ENCODE measurements at regions not wholly inside any gene's neighbourhood (a gene's known extent, or its start where the extent isn't known, plus 50 kb on each side); places are given as distances from the start of the nearest gene placed in this dataset.

GRCh38 chr17:53336281-53336680, 486.4 kb upstream of the KIF2B start:
- Histone ChIP-seq H3K4me1 (ENCODE audit: control insufficient read depth, insufficient read depth, low read length) (no peaks in the 10 kb centered on the region), H3K27ac (ENCODE audit: extremely low read depth, low read depth, low read length) (no peak overlapping the region), H3K9me3 (ENCODE audit: control insufficient read depth, insufficient read depth, low read depth, low read length) (no peaks in the 10 kb centered on the region), H3K36me3 (ENCODE audit: control insufficient read depth in 2 of 2, insufficient read depth in 1 of 2, low read length in 2 of 2) (no peaks in the 10 kb centered on the region), H3K4me3 (ENCODE audit: low read depth, low read length) (no peak overlapping the region)
- POLR2A ChIA-PET, result no interaction called here
- CTCF ChIA-PET, result no interaction called here
- TF ChIP-seq ZNF121 (tag by site-specific recombination; IDR thresholded peaks at IDR 0.05) (no peak), ZNF335 (tag by site-specific recombination; conservative IDR thresholded peaks at IDR 0.05) (no peak), ZNF514 (tag by site-specific recombination; IDR thresholded peaks at IDR 0.05) (no peak), ZNF843 (tag by site-specific recombination; IDR thresholded peaks at IDR 0.05) (no peak), ZNF660 (tag by site-specific recombination; IDR thresholded peaks at IDR 0.05) (no peak), ZNF416 (tag by site-specific recombination; IDR thresholded peaks at IDR 0.05) (no peak), ZBTB8A (tag by site-specific recombination; IDR thresholded peaks at IDR 0.05) (no peak), ZNF596 (tag by site-specific recombination; IDR thresholded peaks at IDR 0.05) (no peak), ZNF561 (tag by site-specific recombination; IDR thresholded peaks at IDR 0.05; ENCODE audit: borderline replicate concordance) (no peak), ZNF768 (tag by site-specific recombination; IDR thresholded peaks at IDR 0.05) (no peak), BCL11A (tag by site-specific recombination; IDR thresholded peaks at IDR 0.05; ENCODE audit: low read depth) (no peak), ZNF621 (tag by site-specific recombination; IDR thresholded peaks at IDR 0.05) (no peak), ZNF488 (tag by site-specific recombination; IDR thresholded peaks at IDR 0.05) (no peak)

GRCh38 chr17:53335443-53335842, 487.3 kb upstream of the KIF2B start:
- TF ChIP-seq ZNF792 (tag by site-specific recombination; IDR thresholded peaks at IDR 0.05), result no peak
- Histone ChIP-seq H3K4me3 (ENCODE audit: low read depth, low read length) (no peak overlapping the region), H3K4me1 (ENCODE audit: control insufficient read depth, insufficient read depth, low read length) (no peaks in the 10 kb centered on the region), H3K27ac (ENCODE audit: extremely low read depth, low read depth, low read length) (no peak overlapping the region), H3K9me3 (ENCODE audit: control insufficient read depth, insufficient read depth, low read depth, low read length) (no peaks in the 10 kb centered on the region), H3K36me3 (ENCODE audit: control insufficient read depth in 2 of 2, insufficient read depth in 1 of 2, low read length in 2 of 2) (no peaks in the 10 kb centered on the region)
- ChIA-PET CTCF (no interaction called here), POLR2A (no interaction called here)

GRCh38 chr17:53330756-53331155, 492.0 kb upstream of the KIF2B start:
- no peaks in the 10 kb centered on the region for H3K36me3 ChIP-seq (ENCODE audit: control insufficient read depth in 2 of 2, insufficient read depth in 1 of 2, low read length in 2 of 2)
- TF ChIP-seq ZNF112 (tag by site-specific recombination; IDR thresholded peaks at IDR 0.05), result no peak
- no peak for TF ChIP-seq ZNF223 (tag by site-specific recombination; IDR thresholded peaks at IDR 0.05)
- no peak for TF ChIP-seq ZNF76 (tag by site-specific recombination; IDR thresholded peaks at IDR 0.05; ENCODE audit: borderline replicate concordance, low read depth)
- no peak for TF ChIP-seq KLF7 (tag by site-specific recombination; IDR thresholded peaks at IDR 0.05; ENCODE audit: borderline replicate concordance)
- TF ChIP-seq ZNF658 (tag by site-specific recombination; IDR thresholded peaks at IDR 0.05), result no peak
- TF ChIP-seq ZNF174 (tag by site-specific recombination; IDR thresholded peaks at IDR 0.05), result no peak
- TF ChIP-seq ZNF792 (tag by site-specific recombination; IDR thresholded peaks at IDR 0.05), result no peak
- no peak for TF ChIP-seq ZNF23 (tag by site-specific recombination; IDR thresholded peaks at IDR 0.05; ENCODE audit: borderline replicate concordance)
- no peak for TF ChIP-seq SP3 (tag by site-specific recombination; IDR thresholded peaks at IDR 0.05)
- no peak for TF ChIP-seq ZNF518A (tag by site-specific recombination; conservative IDR thresholded peaks at IDR 0.05; ENCODE audit: low read depth)
- TF ChIP-seq HOXD13 (CRISPR knock-in tag; IDR thresholded peaks at IDR 0.05; ENCODE audit: borderline replicate concordance), result no peak
- no peak for TF ChIP-seq ZNF354C (tag by site-specific recombination; IDR thresholded peaks at IDR 0.05; ENCODE audit: borderline replicate concordance, low read depth)
- TF ChIP-seq ZNF416 (tag by site-specific recombination; IDR thresholded peaks at IDR 0.05), result no peak
- TF ChIP-seq ZNF510 (tag by site-specific recombination; IDR thresholded peaks at IDR 0.05; ENCODE audit: insufficient replicate concordance), result no peak
- TF ChIP-seq PBX3 (CRISPR knock-in tag; IDR thresholded peaks at IDR 0.05), result no peak
- no peak for TF ChIP-seq ZNF548 (tag by site-specific recombination; IDR thresholded peaks at IDR 0.05)

More at GRCh38 chr17:53330756-53331155, 492.0 kb upstream of the KIF2B start:
- Histone ChIP-seq H3K27ac (ENCODE audit: extremely low read depth, low read depth, low read length) (no peak overlapping the region), H3K4me1 (ENCODE audit: control insufficient read depth, insufficient read depth, low read length) (no peaks in the 10 kb centered on the region), H3K9me3 (ENCODE audit: control insufficient read depth, insufficient read depth, low read depth, low read length) (no peaks in the 10 kb centered on the region), H3K4me3 (ENCODE audit: low read depth, low read length) (no peak overlapping the region)
- ChIA-PET CTCF (no interaction called here), POLR2A (no interaction called here)
